ENCODE measurements at regions not wholly inside any gene's neighbourhood (a gene's known extent, or its start where the extent isn't known, plus 50 kb on each side); places are given as distances from the start of the nearest gene placed in this dataset.

DNA sequence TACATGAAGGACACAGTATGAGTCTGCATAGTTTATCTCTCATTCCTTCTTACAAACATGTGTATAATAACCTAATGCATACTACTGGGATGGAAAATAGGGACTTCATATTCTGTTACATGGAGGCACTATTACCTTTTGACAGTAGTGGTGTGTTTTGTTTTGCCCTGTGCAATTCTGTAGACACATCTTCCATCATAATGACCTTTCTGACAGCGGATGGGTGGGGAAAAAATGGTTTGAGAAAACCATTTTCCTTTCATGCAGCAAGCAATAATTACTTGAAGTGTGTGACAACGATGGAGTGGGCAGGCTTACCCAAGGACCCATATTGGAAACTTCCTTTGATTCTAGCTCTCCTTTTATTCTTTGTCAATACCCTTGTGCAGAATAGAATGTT lies 153.6 kb upstream of the ONECUT1 start:
- Histone ChIP-seq H3K27ac (no peak overlapping the region), H3K27me3 (replicated peaks) (peaks cover 23% of the 10 kb centered on the region), H3K4me3 (no peak overlapping the region), H3K36me3 (no peaks in the 10 kb centered on the region), H3K9me3 (replicated peaks) (no peaks in the 10 kb centered on the region), H3K4me1 (replicated peaks) (no peaks in the 10 kb centered on the region)
- peak in 1 of 2 experiments; percentile 2 for DNase-seq (ENCODE audit: low read depth in 1 of 2, low spot score in 2 of 2)

GRCh38 chr15:52936489-52936888 lies 146.4 kb upstream of the ONECUT1 start:
- no peaks in the 10 kb centered on the region for H3K36me3 ChIP-seq
- H3K27ac ChIP-seq: no peak overlapping the region
- peaks cover 9% of the 10 kb centered on the region for H3K27me3 ChIP-seq (replicated peaks)
- DNase-seq (ENCODE audit: low read depth in 1 of 2, low spot score in 2 of 2): no peak
- no peaks in the 10 kb centered on the region for H3K9me3 ChIP-seq (replicated peaks)
- no peak overlapping the region for H3K4me3 ChIP-seq
- no peaks in the 10 kb centered on the region for H3K4me1 ChIP-seq (replicated peaks)

DNA sequence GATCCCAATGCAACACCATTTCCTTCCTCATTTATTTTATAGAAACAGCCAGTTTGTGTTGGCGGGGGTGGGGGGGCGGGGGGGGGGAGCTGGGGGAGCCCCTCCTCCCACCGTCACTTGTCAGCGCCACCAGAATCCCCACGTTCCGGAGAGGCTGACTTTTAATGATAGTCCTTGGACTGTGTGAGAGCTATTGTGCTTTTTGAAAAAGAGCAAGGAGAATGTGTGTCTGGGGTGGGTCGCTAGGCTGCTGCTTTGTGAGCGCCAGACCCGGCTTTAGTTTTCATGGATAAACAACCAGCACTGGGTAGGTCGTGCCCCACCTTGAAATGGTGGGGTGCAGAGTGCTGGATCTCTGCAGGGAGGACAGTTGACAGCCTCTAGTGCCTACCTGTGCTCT lies 135.0 kb upstream of the ONECUT1 start:
- no peaks in the 10 kb centered on the region for H3K36me3 ChIP-seq
- no peak overlapping the region for H3K27ac ChIP-seq
- no peaks in the 10 kb centered on the region for H3K4me1 ChIP-seq (replicated peaks)
- no peak overlapping the region for H3K4me3 ChIP-seq
- DNase-seq (ENCODE audit: low read depth in 1 of 2, low spot score in 2 of 2): no peak
- H3K9me3 ChIP-seq (replicated peaks): no peaks in the 10 kb centered on the region
- H3K27me3 ChIP-seq (replicated peaks): peaks cover 8% of the 10 kb centered on the region; the same call in 1 of the 2 replicates

DNA sequence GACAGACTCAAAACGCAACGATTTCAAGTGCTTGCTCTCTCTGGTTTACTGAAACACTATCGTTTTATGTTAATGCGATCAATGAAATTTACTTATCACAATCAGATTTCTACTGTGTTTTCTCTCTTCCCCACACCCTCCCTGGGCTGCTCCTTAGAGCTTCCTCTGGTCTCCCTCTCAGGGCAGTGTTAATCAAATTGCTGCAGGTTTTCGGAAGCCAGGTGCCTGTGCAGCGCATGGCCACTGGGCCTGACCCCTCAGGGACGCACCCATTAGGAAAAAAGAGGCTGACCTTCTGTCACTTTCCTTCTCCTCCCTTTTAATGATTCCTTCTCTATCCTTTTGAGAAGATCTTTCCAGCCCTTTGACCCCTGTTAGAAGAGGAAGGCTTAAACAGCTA lies 134.5 kb upstream of the ONECUT1 start:
- Histone ChIP-seq H3K27me3 (replicated peaks) (peaks cover 8% of the 10 kb centered on the region; the same call in 1 of the 2 replicates), H3K4me1 (replicated peaks) (no peaks in the 10 kb centered on the region), H3K4me3 (no peak overlapping the region), H3K27ac (no peak overlapping the region), H3K9me3 (replicated peaks) (no peaks in the 10 kb centered on the region), H3K36me3 (no peaks in the 10 kb centered on the region)
- no peak for DNase-seq (ENCODE audit: low read depth in 1 of 2, low spot score in 2 of 2)

- no peak overlapping the region for H3K4me3 ChIP-seq
- H3K27ac ChIP-seq: no peak overlapping the region
- H3K27me3 ChIP-seq (replicated peaks): peaks cover 8% of the 10 kb centered on the region; the same call in 1 of the 2 replicates
- no peaks in the 10 kb centered on the region for H3K9me3 ChIP-seq (replicated peaks)
- no peaks in the 10 kb centered on the region for H3K36me3 ChIP-seq
- H3K4me1 ChIP-seq (replicated peaks): no peaks in the 10 kb centered on the region
- DNase-seq (ENCODE audit: low read depth in 1 of 2, low spot score in 2 of 2): no peak
Observed at GRCh38 chr15:52923626-52924025, 133.5 kb upstream of the ONECUT1 start.

DNA sequence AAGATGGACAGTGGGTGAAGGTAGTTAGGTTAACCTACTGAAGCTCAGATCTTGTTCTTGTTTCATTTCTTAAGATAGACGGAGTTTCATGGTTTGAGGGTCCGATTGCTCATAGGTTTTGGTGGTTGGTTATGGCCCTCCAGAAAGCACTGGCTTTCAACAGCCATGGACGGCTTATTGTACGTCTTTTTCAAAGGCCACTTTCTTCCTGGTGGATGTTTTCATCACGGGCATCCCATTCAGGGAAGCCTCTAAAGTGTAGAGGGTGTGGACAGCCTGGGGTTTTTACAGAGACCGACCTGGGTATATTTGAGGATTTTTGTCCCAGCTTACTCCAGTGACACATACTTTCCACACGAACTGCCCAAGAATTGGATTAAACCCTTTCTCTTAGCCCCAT lies 132.7 kb upstream of the ONECUT1 start:
- peaks cover 8% of the 10 kb centered on the region; the same call in 1 of the 2 replicates for H3K27me3 ChIP-seq (replicated peaks)
- no peaks in the 10 kb centered on the region for H3K9me3 ChIP-seq (replicated peaks)
- no peaks in the 10 kb centered on the region for H3K4me1 ChIP-seq (replicated peaks)
- no peak overlapping the region for H3K27ac ChIP-seq
- H3K36me3 ChIP-seq: no peaks in the 10 kb centered on the region
- no peak overlapping the region for H3K4me3 ChIP-seq
- no peak for DNase-seq (ENCODE audit: low read depth in 1 of 2, low spot score in 2 of 2)

- no peak for DNase-seq (ENCODE audit: low read depth in 1 of 2, low spot score in 2 of 2)
- Histone ChIP-seq H3K27me3 (replicated peaks) (no peaks in the 10 kb centered on the region; the same call in 1 of the 2 replicates), H3K27ac (no peak overlapping the region), H3K9me3 (replicated peaks) (no peaks in the 10 kb centered on the region), H3K4me1 (replicated peaks) (no peaks in the 10 kb centered on the region), H3K4me3 (no peak overlapping the region), H3K36me3 (no peaks in the 10 kb centered on the region)
Observed at GRCh38 chr15:52912172-52912571, 122.0 kb upstream of the ONECUT1 start.

DNA sequence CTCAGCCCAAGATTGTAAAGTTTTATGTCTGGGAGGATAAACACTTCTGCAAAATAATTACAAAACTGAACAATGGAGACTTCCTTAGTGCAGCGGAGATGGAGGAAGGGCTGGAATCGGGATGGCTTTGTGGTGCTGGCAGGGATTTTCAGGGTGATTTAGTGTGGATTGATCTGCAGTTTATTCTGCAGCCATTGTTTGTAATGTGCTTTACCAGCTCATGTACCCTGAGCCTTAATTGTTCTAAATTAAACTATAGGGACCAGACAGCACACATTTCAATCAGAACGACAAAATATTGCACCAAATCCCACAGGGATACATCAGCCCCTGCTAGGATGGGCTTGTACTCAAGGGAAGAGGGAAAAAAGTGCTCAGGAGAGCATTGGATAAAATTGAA lies 103.2 kb upstream of the ONECUT1 start:
- no peak overlapping the region for H3K27ac ChIP-seq
- no peaks in the 10 kb centered on the region for H3K36me3 ChIP-seq
- no peaks in the 10 kb centered on the region for H3K9me3 ChIP-seq (replicated peaks)
- H3K4me3 ChIP-seq: no peak overlapping the region
- peaks cover 5% of the 10 kb centered on the region; the same call in 1 of the 2 replicates for H3K27me3 ChIP-seq (replicated peaks)
- no peaks in the 10 kb centered on the region for H3K4me1 ChIP-seq (replicated peaks)
- no peak for DNase-seq (ENCODE audit: low read depth in 1 of 2, low spot score in 2 of 2)

DNA sequence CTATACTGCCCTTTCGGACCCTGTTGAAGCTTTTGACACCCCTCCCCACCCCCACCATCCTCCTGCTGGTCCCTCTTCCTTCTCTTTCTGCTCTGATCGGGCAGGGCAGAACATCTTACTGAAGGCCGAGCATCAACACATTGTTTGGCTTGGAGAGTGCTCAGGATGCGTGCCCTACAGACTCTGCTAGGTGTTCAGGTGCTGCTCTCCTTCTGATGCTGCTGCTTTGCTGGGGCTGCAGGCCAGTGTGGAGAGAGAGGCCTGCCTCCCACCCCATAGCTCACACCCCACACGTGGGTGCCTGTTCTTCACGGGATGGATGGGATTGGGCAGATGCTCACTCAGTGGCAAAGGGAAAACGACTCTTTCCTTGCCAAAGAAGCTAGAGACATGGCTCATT lies 89.8 kb upstream of the ONECUT1 start:
- Histone ChIP-seq H3K27ac (no peak overlapping the region), H3K4me3 (no peak overlapping the region), H3K4me1 (replicated peaks) (no peaks in the 10 kb centered on the region), H3K27me3 (replicated peaks) (0 out of 2 replicates have a peak, but pooled peaks cover 7% of the 10 kb centered on the region), H3K9me3 (replicated peaks) (no peaks in the 10 kb centered on the region), H3K36me3 (no peaks in the 10 kb centered on the region)
- no peak for DNase-seq (ENCODE audit: low read depth in 1 of 2, low spot score in 2 of 2)

GRCh38 chr15:52879145-52879544 lies 89.0 kb upstream of the ONECUT1 start:
- no peaks in the 10 kb centered on the region for H3K36me3 ChIP-seq
- no peak for DNase-seq (ENCODE audit: low read depth in 1 of 2, low spot score in 2 of 2)
- H3K4me1 ChIP-seq (replicated peaks): no peaks in the 10 kb centered on the region
- H3K27ac ChIP-seq: no peak overlapping the region
- 0 out of 2 replicates have a peak, but pooled peaks cover 10% of the 10 kb centered on the region for H3K27me3 ChIP-seq (replicated peaks)
- H3K4me3 ChIP-seq: no peak overlapping the region
- H3K9me3 ChIP-seq (replicated peaks): no peaks in the 10 kb centered on the region

GRCh38 chr15:52876991-52877663 lies 87.0 kb upstream of the ONECUT1 start:
- H3K4me1 ChIP-seq (replicated peaks): no peaks in the 10 kb centered on the region

GRCh38 chr15:52872036-52872818 lies 82.1 kb upstream of the ONECUT1 start:
- H3K36me3 ChIP-seq: no peaks in the 10 kb centered on the region
- no peaks in the 10 kb centered on the region for H3K9me3 ChIP-seq (replicated peaks)
- DNase-seq (ENCODE audit: low read depth in 1 of 2, low spot score in 2 of 2): no peak
- H3K27ac ChIP-seq: no peak overlapping the region
- H3K4me3 ChIP-seq: no peak overlapping the region
- H3K27me3 ChIP-seq (replicated peaks): peaks cover 8% of the 10 kb centered on the region; the same call in 1 of the 2 replicates
- no peaks in the 10 kb centered on the region for H3K4me1 ChIP-seq (replicated peaks)

More at GRCh38 chr15:52876991-52877663, 87.0 kb upstream of the ONECUT1 start:
- Histone ChIP-seq H3K4me3 (no peak overlapping the region), H3K27ac (no peak overlapping the region), H3K9me3 (replicated peaks) (no peaks in the 10 kb centered on the region), H3K36me3 (no peaks in the 10 kb centered on the region), H3K27me3 (replicated peaks) (peaks cover 13% of the 10 kb centered on the region; the same call in 1 of the 2 replicates)
- DNase-seq (ENCODE audit: low read depth in 1 of 2, low spot score in 2 of 2): no peak

- Histone ChIP-seq H3K27ac (no peak overlapping the region), H3K9me3 (replicated peaks) (no peaks in the 10 kb centered on the region), H3K36me3 (no peaks in the 10 kb centered on the region), H3K4me3 (no peak overlapping the region), H3K4me1 (replicated peaks) (no peaks in the 10 kb centered on the region), H3K27me3 (replicated peaks) (peaks cover 7% of the 10 kb centered on the region; the same call in 1 of the 2 replicates)
- DNase-seq (ENCODE audit: low read depth in 1 of 2, low spot score in 2 of 2): no peak
Observed at GRCh38 chr15:52870015-52870414, 79.9 kb upstream of the ONECUT1 start.

GRCh38 chr15:52866698-52867097 lies 76.6 kb upstream of the ONECUT1 start:
- no peak for DNase-seq (ENCODE audit: low read depth in 1 of 2, low spot score in 2 of 2)
- Histone ChIP-seq H3K27ac (no peak overlapping the region), H3K4me3 (no peak overlapping the region), H3K36me3 (no peaks in the 10 kb centered on the region), H3K4me1 (replicated peaks) (no peaks in the 10 kb centered on the region), H3K9me3 (replicated peaks) (no peaks in the 10 kb centered on the region), H3K27me3 (replicated peaks) (no peaks in the 10 kb centered on the region)
